Glomerular visceral epithelial cell (primary cell): ENCODE measurements at regions not wholly inside any gene's neighbourhood (a gene's known extent, or its start where the extent isn't known, plus 50 kb on each side); places are given as distances from the start of the nearest gene placed in this dataset.

ENCODE experiments used
- DNase-seq: peaks from one replicate; pipeline ENCODE4 v3.0.0-alpha.2; 2016; ENCODE audit errors: extremely low spot score

DNA sequence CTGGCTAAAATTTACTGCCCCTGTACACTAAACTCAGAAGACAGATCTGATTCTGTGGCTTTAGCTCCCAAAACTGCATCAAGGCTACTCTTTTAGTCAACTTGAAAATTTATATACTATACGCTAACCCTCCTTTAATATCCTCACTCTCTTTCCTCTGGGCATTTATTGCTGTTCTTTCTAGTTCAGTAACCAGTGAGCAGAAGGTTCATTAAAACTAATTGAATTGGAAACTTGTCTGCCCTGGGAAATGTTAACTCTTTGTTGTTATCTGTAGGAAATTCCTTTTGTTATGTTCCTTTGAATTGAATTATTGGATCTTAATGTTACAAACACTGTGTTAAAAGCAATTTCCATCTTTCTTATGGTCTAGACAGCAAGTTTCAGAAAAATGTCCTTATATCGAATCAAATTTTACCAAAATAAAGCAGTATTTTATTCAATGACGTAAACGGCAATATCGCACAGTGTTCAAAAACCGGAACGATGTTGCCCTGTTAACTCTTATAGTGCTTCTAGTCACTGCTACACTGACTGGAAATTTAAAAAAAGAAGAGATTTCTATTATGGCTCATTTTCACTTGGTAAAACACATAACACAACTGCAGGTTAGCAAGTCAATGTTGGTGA, 168.3 kb downstream of the NR4A2 start:
- DNase-seq: no peak

DNA sequence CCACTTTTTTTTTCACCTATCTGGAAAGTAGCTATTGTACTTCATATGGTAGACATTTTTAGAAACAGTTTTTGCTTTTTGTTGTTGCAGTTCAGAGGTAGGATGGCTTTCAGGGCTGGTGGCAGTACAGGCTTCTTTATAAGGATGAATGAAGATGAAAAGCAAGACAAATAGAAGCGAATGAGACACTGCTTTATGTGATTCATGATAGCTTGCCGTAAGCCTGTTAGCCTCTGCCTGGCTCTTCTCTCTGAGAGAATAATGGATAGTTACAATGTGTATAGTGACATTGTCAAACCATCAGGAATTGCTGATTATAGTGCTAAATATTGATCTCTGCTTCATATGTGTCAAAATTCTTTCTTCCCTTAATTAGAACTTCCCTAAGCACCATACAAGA, 173.7 kb downstream of the NR4A2 start:
- DNase-seq: no peak

DNA sequence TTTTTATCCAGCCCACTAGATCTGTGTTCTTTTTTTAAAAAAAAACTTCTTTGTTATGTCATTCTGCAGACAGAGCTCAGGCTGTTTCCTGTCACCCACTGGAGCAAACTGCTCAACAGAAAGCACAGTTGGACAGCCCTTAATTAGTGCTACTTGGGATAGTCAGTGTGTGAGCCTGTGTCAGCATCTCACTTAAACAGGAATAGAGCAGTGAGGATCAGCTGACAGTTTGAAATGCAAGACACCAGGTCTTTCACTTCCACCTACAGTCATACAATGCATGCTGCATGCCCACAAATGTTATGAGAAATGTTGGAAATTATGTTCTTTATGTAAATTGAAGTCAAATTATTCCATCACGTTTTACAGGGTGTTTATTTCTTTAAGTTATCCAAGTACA, 174.9 kb downstream of the NR4A2 start:
- DNase-seq: no peak

DNA sequence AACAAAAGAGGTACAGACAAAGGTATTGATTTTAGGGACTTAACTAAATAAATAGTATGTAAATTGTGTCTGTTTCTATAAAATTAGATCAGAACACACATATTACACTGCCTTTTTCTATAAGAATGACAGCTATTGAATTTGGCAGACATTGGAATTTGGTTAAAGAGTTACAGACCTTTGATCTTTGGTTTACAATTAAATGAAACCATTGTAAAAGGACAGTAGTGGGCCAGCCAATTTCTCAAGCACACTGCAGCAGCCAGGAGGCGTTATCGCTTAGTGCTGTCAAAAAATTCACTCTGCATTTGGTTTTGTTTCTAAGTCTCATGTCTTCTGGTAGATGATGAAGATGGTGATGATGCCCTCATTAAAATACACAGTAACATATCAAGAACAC, 175.9 kb downstream of the NR4A2 start:
- DNase-seq: no peak

DNA sequence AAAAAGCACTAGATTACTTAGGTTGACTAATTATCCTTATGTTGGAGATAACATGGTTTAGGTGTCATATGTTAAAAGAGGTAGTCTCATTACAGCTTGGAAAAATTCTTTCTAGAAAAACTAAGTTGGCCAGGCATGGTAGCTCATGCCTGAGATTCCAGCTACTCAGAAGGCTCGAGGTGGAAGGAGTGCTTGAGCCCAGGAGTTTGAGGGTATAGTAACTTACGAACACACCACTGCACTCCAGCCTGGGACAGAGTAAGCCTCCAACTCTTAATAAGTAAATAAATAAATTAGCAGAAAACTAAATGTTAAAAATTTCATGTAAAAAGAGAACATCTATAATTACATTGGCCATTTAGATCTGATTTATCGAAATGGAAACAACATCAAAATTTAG, 177.2 kb downstream of the NR4A2 start:
- DNase-seq: no peak

DNA sequence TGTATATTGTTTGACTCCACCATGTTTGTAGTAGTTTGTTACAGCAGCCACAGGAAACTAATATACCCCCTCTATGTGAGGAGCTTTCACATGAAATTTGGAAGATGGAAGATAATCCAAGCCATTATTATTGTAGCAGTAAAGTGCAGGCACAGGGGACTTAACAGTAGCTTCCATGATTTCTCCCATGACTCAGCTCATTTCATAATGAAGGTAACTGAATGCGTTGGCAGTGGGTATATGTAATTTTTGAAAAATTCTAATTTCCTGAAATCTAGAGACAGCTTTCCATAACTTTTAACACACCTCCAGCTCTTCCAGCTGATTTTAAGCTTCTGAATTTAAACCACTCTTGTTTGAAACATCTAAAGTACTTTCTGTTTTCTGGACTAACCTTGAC, 181.2 kb downstream of the NR4A2 start:
- DNase-seq: no peak

DNA sequence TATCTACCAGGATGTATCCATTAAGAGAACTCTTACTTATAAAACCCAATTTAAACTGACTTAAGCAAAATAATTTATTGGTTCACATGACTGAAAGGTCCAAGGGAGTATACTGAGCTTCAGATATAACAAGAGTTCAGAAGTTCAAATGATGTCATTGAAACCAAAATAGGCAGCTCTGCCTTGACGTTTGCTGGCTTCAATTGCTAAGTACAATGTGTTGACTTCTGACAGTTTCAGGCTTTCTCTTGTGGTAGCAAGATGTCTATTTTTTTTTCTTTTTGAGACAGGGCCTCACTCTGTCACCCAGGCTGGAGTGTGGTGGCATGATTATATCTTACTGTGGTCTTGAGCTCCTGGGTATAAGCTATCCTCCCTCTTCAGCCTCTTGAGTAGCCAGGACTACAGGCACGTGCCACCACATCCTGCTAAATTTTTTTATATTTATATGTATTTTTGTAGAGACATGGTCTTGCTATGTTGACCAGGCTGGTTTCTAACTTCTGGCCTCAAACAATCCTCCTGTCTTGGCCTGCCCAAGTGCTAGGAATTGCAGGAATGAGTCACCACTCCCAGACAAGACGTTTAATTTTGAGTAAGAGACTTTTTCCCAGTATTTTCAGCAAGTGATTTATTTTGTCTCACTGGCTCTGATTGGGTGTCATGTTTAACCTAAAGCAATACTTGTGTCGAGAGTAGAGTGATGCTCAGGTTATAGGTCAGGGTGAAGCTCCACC, 184.8 kb downstream of the NR4A2 start:
- peak; percentile 6 for DNase-seq

DNA sequence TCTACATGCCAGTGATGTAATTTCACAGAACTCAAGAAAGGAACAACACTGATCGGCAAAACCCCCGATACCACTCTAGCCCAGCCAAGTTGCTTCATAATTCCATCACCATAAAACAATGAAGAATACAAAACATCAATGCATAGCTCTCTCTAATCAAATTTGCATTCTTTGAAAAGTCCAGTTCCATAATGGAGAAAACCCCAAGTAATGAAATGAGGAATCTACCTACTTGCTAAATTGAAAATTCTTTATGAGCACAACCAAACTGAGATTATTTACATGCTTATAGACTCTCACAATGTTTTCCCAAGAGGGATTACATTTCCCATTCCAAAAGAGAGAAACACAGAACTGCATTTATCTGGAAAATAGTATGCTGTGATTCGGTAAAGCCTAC, 186.5 kb downstream of the NR4A2 start:
- no peak for DNase-seq

DNA sequence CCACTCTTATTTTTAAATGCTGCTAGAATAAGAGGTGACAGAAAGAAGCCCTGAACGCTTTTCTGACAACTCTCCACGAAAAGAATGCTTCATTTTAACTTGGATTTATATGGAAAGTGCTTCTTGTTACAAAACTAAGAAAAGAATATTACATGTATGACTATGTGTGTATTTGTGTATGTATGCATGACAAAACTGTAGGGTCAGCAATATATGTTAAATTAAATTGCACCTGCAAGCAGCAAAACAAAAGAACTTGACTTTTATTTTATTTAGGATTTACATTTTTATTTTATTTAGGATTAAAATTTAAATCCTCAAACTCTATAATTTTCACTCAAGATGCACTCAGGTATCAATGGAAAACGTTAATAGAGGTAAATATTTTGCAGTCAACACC, 187.1 kb downstream of the NR4A2 start:
- DNase-seq: no peak

DNA sequence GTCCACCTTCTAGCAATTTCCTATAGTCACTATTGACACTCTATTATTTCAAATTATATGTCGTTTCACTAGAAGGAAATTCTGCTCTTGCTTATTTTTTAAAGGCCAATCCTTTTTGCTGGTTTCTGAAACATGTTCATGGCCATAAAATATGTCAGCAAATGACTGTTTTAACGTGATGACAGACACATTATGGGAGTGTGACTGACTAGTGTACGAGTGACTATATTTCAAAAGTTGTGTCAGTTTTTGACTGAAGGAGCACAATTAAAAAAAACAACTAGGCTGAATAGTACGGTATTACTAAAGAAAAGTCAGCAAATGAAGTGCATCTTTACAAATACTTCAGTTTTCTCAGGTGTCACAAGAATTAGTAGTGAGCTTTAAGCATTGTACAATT, 196.0 kb downstream of the NR4A2 start:
- no peak for DNase-seq

DNA sequence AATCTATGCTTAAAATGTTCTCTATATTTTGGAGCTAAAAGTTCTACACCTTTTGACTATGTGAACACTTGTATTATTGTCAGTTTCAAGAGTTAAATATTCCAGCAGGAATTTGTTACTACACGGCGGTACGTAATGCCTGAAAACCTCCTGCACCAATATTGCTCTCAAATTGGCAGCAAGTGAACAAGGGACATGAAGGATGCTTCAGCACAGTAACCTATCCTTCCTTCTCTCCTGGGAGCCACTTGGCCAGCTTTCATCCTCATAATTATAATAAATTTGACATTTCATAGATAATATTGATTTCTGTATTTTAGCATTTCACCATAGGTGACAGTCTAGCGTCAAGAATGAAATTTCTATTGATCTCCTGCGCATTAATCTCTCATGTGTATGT, 197.6 kb downstream of the NR4A2 start:
- DNase-seq: no peak

DNA sequence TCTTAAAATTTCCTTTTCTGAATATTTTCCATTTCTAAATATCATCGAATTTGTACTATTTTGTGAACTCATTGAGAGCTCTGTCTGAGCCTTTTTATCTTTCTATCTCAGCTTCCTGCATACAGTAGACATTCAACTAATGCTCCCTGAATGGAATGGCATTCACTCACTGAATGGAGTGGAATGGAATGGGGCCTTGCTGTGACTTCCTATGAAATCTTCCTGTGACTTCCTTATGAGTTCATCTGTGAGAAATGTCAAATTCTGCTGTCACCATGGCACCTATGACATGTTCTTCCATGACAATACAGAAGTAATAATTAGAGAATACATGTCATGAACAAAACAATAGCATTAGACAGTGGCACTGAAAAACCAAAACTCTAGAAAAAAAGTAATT, 199.6 kb downstream of the NR4A2 start:
- no peak for DNase-seq

DNA sequence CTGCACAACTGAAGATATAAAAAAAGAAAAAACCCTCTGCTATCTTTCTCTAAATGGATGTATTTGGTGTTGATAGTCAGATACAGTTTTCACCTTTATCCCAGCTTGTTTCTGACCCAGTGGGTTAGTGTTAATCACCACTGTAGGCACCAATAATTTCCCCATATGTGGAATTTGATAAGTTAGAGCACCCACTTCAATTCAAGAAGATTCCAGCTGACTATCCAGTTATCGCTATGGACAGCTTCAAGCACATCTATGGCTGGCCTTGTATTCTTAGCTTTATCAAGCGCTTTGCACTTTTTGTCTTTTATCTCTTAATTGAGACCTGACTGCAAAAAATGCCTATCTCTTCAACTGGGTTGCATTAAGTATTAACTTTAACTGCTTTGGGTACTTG, 200.4 kb downstream of the NR4A2 start:
- DNase-seq: no peak

DNA sequence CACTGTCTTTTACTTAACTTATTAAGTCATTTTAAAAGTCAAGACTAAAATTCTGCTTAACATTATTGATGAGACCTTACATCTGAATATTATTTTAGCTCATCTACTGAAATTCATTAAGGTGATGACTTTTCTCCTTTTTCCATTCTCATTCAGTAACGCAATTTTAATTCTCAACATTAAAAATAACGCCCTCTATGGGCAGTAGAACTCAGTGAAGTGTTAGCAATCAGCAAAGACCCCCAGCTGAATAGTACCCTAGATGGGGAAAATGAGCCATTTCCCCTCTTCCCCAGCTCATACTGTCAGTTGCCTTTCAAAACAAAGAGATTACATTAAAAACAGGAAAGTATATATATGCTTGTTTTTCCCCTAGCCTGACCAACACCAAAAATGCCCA, 203.3 kb downstream of the NR4A2 start:
- DNase-seq: no peak

DNA sequence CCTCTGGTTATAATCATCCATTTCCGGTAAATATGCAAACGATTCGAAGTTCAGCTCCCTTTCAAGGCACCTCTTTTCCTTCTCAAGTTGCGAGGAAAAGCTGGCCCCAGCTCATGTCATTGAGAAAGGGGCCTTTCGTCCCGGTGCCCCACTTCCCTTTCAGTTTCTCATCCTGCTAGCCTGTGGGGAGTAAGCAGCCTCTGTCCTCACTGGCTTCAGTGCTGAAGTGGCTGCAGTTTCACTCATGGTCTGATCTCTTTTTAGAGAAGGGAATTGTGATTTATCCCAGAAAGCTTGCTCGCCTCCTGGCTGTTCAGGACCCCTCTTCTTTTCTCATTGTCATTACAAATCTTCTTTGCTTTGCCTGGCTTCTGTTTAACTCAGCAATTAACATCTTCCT, 207.5 kb downstream of the NR4A2 start:
- no peak for DNase-seq

DNA sequence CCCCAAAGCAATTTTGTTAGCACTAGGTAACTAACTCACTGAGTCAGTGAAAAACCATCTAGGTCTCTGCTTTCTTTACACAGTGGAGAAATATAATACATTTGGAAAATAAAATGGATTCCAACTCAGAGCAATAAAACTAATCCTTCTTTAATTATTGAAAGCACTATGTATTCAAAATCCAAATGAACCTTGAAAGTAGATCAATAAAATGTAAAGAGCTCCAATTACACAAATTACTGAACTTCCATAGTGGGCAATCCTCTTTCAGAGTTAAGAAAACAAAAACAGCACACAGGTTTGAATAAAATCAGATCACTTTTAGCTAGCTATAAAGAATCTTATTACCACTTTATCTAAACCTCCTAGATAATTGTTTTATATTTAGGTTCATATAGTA, 208.1 kb downstream of the NR4A2 start:
- no peak for DNase-seq

DNA sequence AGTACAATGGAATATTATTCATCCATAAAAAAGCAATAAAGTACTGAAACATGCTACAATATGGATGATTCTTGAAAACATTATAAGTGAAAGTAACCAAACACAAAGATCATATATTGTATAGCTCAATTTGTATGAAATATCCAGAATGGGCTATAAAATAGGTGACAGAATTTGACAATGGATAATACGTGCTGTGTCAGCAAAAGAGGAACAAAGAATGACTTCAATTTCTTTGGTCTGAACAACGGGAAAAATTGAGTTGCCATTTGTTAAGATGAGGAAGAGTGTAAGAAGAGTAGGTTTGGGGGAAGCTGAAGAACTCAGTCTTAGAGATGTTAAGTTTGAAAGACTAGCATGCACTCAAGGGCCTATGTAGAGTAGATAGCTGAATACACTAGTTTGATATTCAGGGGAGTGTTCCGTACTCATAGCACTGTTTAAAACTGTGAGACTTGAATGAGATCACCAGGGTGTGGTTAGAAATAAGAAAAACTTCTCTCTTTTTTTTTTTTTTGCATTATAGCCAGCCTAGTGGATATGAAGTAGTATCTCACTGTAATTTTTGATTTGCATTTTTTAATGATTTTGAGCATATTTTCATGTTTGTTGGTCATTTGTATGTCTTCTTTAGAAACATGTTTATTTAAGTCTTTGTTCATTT, 213.6 kb downstream of the NR4A2 start:
- DNase-seq: no peak

DNA sequence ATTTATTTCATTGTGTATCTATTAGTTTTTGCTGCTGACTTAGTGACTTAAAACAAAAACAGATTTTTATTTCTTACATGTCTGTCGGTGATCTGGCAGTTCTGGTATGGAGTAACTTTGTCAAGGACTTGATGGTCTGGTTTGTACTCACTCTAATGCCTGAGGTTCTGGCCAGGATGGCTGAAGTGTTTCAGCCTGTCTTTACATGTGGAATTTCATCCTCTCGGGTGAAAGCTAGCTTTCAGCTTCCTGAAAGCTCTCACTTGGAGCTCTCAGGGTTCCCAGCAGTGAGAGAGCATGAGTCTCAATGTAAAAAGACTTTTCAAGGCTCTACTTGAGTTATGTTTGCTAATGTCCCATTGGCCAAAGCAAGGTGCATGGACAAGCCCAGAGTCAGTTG, 216.4 kb downstream of the NR4A2 start:
- no peak for DNase-seq

DNA sequence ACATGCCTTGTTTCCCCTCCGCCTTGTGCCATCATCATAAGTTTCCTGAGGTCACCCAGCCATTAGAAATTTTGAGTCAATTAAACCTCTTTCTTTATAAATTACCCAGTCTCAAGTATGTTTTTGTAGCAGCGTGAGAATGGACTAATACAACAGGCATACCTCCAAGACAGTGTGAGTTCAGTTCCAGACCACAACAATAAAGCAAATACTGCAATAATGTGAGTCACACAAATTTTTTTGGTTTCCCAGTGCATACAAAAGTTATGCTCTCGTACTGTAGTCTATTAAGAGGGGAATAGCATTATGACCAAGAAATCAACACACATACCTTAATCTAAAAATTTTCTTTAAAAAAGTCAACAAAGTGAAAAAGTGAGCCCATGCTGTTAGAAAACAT, 217.2 kb downstream of the NR4A2 start:
- DNase-seq: peak; percentile 46

DNA sequence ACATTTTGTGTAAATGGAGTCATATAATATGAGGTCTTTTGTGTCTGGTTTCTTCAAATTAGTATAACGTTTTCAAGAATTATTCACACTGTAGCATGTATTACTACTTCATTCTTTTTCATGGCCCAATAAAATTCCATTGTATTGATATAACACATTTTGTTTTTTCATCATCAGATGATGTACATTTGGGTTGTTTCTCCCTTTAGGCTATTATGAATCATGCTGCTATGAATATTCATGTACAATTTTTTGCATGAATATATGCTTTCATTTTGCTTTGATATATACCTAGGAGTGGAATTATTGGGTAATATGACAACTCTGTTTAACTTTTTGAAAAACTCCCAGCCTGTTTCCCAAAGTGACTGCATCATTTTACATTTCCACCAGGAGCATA, 220.2 kb downstream of the NR4A2 start:
- DNase-seq: no peak

DNA sequence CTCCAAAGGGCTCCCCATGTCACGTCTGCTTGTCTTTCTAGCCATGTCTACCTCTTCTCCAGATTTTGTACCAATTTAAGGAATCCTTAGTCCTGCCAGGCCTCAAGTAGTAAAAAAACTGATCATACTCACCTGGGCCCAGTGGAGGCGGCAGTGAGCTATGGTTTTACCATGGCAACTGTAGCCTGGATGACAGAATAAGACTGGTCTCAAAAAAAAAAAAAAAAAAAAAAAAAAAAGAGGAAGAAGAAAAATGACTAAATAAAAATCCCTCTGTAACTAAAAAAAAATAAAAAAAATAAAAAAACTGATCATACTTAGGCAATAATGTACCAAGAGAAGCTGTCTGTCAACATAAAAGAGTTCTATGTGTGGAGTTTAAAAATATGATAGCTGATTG, 221.6 kb downstream of the NR4A2 start:
- DNase-seq: no peak

DNA sequence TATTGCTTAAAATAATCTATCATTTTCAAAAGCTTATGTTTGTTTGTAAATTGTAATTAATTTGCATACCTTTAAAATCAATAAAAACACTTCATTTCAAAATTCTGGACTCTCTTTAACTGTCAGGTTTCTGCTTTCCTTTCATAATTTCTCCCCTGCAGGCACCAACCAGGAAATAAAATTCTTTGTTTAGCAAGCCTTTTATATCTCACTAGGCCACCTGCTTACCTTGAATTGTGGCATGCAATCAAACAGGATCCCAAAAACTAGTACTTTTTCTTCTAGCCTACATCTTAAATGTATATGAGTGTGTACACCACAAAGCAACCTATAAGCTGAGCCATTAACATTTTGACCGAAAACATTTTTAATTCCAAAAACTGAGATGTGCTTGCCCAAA, 233.1 kb downstream of the NR4A2 start:
- DNase-seq: no peak

DNA sequence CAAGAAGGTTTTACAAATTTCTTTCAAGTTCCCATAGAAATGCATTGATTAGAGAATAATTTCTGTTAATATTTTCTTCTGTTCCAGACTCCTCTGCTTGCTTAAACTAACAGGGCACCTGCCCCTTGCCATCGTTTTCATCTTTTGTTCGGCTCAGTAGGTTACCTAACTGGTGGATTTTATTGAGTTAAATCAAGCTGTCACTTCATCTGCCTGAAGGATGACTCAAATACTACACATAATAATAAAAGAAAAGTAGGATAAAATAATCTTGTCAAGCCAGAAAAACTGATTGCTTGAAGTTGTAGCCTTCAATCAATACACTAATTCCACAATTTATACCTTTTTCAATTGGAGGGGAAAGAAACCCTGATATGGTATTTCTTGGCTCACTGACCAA, 234.0 kb downstream of the NR4A2 start:
- no peak for DNase-seq
